Ovary (tissue), 3 donors: ENCODE measurements at regions not wholly inside any gene's neighbourhood (a gene's known extent, or its start where the extent isn't known, plus 50 kb on each side); places are given as distances from the start of the nearest gene placed in this dataset.

Source experiments
- EP300 ChIP-seq: sonication (generic); formaldehyde crosslinking; IDR thresholded peaks from one replicate; pipeline ENCODE4 v1.6.1; 2017; ENCODE audit warnings: antibody characterized with exemption
- TF ChIP-seq, protein P1 (sequence below), 3 donors: fragments of 450-650 bp in 2 of 3; fragments of 200-600 bp in 1 of 3; IDR thresholded peaks; one replicate each; pipeline versions ENCODE4 v1.5.1 to v1.8.0; 2016 to 2022; ENCODE audit warnings: antibody characterized with exemption in 3 of 3, mild to moderate bottlenecking in 1 of 3
- donor health status: DM: no; HTN: no; CAD: no.

DNA sequence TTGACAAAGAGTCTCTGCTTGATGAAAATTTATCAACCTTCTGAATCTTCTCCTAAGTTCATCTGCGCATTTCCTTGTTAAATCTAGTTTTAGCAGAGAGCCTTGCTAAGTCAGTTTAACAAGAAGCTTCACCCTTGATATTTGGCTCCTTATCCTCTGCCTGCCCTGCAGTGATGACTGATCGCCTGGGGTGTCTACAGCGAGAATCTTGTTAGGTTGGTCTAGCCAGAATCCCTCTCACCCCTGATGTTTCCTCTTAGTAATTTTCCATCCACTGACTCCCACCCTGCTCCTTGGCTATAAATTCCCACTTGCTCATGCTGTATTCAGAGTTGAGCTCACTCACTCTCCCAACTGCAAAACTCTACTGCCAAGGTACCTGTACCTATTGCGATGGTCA, 114.1 kb downstream of the TENT5A start:
- TF ChIP-seq EP300 = no peak
- TF ChIP-seq, protein P1, sequence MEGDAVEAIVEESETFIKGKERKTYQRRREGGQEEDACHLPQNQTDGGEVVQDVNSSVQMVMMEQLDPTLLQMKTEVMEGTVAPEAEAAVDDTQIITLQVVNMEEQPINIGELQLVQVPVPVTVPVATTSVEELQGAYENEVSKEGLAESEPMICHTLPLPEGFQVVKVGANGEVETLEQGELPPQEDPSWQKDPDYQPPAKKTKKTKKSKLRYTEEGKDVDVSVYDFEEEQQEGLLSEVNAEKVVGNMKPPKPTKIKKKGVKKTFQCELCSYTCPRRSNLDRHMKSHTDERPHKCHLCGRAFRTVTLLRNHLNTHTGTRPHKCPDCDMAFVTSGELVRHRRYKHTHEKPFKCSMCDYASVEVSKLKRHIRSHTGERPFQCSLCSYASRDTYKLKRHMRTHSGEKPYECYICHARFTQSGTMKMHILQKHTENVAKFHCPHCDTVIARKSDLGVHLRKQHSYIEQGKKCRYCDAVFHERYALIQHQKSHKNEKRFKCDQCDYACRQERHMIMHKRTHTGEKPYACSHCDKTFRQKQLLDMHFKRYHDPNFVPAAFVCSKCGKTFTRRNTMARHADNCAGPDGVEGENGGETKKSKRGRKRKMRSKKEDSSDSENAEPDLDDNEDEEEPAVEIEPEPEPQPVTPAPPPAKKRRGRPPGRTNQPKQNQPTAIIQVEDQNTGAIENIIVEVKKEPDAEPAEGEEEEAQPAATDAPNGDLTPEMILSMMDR (IDR thresholded peaks at IDR 0.05) = no peak
